ENCODE measurements at regions not wholly inside any gene's neighbourhood (a gene's known extent, or its start where the extent isn't known, plus 50 kb on each side); places are given as distances from the start of the nearest gene placed in this dataset.

DNA sequence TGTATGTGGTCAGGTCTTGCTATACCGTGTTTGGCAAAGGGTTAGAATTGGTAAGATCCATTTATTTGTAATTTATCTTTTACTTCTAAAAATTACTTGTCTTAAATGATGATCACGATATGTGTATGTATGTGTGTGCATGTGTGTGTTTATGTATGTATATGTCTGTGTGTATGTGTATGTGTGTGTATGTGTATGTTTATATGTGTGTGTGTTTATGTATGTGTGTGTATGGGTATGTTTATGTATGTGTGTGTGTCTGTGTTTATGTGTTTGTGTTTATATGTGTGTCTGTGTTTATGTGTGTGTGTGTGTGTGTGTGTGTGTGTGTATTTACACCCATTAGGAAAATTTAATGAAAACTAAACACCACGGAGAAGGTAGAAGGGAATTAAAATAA lies 176.9 kb upstream of the FZD8 start:
- TF ChIP-seq, protein P1, sequence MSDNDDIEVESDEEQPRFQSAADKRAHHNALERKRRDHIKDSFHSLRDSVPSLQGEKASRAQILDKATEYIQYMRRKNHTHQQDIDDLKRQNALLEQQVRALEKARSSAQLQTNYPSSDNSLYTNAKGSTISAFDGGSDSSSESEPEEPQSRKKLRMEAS (IDR thresholded peaks at IDR 0.05) = no peak
- TF ChIP-seq FOXM1 (IDR thresholded peaks at IDR 0.05; ENCODE audit: borderline replicate concordance, low read depth) = no peak
- no peak for TF ChIP-seq RAD21 (IDR thresholded peaks at IDR 0.05; ENCODE audit: low read depth)
- TF ChIP-seq CEBPB (IDR thresholded peaks at IDR 0.05) = no peak
- TF ChIP-seq EP300 (IDR thresholded peaks at IDR 0.05; ENCODE audit: borderline replicate concordance) = no peak
